ENCODE measurements at regions not wholly inside any gene's neighbourhood (a gene's known extent, or its start where the extent isn't known, plus 50 kb on each side); places are given as distances from the start of the nearest gene placed in this dataset.

DNA sequence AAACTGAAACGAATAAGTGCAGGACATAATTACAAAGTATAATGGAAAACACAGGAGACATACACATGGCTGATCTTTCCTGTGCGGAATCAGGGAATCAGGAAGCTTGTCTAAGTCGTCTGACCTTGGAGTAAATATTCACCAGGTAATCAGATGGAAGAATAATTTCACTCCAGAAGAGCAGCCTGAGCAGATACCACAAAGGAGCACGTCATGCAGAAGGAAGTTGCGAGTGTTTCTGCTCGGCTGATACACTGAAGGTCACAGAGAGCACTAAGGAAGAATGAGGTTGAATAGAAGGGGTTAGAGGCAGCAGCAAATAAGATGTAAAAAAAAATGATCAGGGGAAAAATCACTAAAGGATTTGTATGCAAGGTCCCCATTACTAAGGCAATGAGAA is 122.3 kb upstream of the GPC6 start:
- H3K4me3 ChIP-seq (ENCODE audit: low read depth, low read length): no peak overlapping the region
- no peak for DNase-seq (ENCODE audit: low read depth)

DNA sequence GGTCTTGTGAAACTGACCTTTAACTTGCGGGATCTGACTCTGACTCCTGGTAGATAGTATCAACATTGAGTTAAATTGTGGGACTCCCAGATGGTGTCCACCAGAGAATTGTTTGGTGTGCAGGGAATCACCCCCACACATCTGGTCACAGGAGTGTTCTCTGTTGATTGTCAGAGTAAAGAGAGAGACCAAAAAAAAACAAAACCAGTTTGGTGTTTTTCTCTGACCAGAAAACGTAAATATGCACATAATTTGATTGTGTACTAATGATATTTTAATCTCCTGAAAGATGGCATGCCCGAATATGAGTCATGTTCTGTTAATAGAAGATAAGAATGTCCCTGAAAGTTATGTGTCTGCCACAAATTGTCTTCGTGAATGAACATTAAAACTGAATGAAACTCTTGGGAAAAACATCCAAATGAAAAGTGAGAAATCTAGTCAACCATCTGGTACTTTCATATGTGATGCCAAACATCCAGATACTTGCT is 118.5 kb upstream of the GPC6 start:
- no peak overlapping the region for H3K4me3 ChIP-seq (ENCODE audit: low read depth, low read length)
- no peak for DNase-seq (ENCODE audit: low read depth)

GRCh38 chr13:93116809-93117208 is 109.8 kb upstream of the GPC6 start:
- DNase-seq (ENCODE audit: low read depth): no peak
- H3K4me3 ChIP-seq (ENCODE audit: low read depth, low read length): no peak overlapping the region

DNA sequence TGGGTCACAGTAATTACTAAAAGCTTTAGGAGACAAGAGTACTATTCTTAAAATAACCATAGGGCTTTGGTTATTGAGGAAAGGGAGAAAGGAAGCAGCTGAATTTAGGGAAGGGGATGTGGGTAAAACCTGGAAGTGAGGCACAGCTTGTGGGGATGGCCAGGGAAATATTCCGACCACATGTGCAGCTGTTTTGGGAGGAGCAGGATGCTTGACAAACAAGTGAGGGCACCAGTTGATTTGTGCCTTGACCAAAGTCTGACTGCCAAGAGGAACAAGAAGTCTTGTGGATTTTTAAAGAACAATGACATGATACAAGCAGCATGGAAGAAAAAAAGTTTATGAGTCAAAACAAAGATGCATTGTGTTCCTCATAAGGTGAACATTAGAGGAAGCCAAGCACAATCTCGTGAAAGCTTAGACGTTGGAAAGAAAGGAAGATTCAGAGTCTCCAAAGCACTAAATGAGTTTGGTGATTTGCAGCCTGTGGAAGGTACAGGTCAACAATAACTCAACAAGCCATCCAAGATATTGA is 108.5 kb upstream of the GPC6 start:
- no peak overlapping the region for H3K4me3 ChIP-seq (ENCODE audit: low read depth, low read length)
- peak; percentile 23 for DNase-seq (ENCODE audit: low read depth)

DNA sequence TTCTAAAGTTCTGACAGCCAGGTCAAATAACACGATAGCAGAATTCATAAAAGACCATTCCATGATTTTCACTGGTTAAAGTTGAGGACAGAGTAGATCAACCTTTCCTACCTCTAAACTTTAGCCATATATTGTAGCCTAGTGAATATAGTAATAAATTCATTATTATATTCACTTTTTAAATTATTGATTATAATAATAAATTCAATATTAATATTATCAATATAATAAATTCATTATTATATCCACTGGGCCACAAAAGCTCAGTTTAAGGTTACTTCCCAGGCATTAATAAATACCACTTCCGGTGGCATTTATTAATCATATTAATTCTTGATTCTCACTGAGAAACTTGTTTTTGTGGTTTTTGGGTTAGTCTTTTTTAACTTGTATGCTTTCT is 85.7 kb upstream of the GPC6 start:
- no peak overlapping the region for H3K4me3 ChIP-seq (ENCODE audit: low read depth, low read length)
- no peak for DNase-seq (ENCODE audit: low read depth)

GRCh38 chr13:93144031-93144430 is 82.6 kb upstream of the GPC6 start:
- no peak for DNase-seq (ENCODE audit: low read depth)
- no peak overlapping the region for H3K4me3 ChIP-seq (ENCODE audit: low read depth, low read length)

- H3K4me3 ChIP-seq (ENCODE audit: low read depth, low read length): no peak overlapping the region
- DNase-seq (ENCODE audit: low read depth): no peak
Observed at GRCh38 chr13:93145199-93145598, 81.4 kb upstream of the GPC6 start.

DNA sequence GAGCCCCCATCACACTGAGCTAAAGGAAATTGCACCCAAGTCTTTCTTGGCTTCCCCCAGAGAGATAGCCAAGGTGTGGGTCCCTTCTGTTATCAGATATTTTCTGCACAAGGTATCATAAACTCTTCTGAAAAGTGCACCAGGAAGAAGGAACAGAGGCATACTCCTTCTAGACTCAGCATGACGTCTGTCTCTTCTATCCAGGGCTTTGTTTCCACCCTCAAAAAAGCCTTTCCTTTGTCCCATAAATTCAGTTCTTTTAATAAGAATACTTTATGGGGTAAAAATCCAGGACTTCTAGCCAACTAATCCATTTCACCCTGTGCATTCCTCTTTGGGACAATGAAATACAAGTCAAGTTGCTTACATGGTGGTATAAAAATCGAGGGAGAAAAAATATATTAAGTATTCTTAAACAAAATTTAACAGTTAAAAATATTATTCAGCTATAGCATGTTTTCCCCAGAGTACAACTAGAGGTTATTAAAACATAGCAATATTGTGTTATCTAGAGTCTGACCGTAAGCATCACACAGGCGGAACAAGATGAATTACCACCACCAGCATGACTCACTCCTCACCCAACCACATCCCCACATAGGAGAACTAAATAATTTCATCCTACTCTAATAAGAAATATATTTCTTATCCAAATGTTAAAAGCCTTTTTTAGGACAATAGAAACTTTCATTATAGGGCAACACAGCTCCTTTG is 79.9 kb upstream of the GPC6 start:
- H3K4me3 ChIP-seq (ENCODE audit: low read depth, low read length): no peak overlapping the region
- DNase-seq (ENCODE audit: low read depth): peak; percentile 66

DNA sequence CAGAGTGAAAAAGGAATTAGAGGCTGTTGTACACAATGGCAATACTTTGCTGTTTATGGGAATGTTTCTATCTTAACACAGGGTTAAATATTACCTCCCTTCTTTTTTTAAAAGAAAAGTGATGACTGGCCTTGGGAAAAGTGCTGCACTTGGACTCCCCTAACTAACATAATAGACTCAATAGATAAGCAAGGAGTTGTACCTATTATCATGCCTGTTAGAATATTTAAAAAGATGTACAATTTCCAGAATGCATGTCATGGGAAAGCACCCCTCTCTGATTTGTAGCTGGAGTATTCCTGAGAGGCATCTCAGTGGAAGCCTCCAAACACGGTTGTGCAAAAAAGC is 79.3 kb upstream of the GPC6 start:
- no peak overlapping the region for H3K4me3 ChIP-seq (ENCODE audit: low read depth, low read length)
- DNase-seq (ENCODE audit: low read depth): no peak

DNA sequence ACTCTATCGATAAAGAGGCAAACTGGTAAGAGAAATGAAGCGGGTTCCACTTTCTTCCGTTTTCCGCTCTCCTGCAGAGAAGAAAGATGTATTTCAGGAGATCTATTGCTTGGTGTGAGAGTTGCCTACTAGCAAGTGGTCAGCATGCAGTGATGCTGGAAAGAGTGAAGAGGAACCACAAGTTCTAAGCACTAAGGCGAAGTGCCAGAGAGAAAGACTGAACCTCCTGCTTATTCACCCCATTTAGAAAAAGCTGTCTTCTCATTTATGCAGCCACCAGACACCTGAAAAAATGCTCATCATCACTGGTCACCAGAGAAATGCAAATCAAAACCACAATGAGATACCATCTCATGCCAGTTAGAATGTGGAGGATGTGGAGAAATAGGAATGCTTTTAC is 78.7 kb upstream of the GPC6 start:
- no peak overlapping the region for H3K4me3 ChIP-seq (ENCODE audit: low read depth, low read length)
- no peak for DNase-seq (ENCODE audit: low read depth)

GRCh38 chr13:93151277-93151676 is 75.3 kb upstream of the GPC6 start:
- DNase-seq (ENCODE audit: low read depth): peak; percentile 87
- H3K4me3 ChIP-seq (ENCODE audit: low read depth, low read length): no peak overlapping the region

DNA sequence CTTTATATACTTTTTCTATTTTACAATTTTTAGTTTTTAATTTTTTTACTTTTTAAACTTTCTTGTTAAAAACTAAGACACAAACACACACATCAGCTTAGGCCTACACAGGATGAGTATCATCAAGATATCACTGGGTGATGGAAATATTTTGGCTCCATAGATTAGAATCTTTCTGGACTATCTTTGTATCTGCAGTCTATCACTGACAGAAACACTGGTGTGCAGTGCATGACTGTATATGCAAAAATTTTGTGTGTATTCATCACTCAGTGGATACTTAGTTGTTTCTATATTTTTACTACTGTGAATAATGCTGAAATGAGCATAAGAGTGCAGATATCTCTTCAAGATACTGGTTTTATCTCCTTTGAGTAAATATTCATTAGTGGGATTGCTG is 68.0 kb upstream of the GPC6 start:
- no peak for DNase-seq (ENCODE audit: low read depth)
- no peak overlapping the region for H3K4me3 ChIP-seq (ENCODE audit: low read depth, low read length)

DNA sequence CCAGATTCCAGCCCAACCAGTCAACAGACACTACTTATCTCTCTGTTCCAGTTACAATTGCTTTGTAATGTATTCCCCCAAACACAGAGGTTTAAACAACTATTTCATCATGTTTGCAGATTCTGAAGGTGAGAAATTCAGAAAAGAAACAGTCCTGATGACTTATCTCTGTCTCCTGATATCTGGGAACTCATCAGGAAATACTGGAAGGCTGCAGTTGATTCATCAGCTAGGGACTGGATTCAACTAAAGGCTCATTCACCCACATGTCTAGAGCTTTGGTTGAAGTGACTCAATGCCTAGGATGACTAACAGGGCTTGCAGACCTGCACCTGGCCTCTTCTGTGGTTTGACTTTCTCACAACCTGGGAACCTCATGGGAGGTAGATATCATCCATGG is 56.6 kb upstream of the GPC6 start:
- peak; percentile 96 for DNase-seq (ENCODE audit: low read depth)
- H3K4me3 ChIP-seq (ENCODE audit: low read depth, low read length): no peak overlapping the region

DNA sequence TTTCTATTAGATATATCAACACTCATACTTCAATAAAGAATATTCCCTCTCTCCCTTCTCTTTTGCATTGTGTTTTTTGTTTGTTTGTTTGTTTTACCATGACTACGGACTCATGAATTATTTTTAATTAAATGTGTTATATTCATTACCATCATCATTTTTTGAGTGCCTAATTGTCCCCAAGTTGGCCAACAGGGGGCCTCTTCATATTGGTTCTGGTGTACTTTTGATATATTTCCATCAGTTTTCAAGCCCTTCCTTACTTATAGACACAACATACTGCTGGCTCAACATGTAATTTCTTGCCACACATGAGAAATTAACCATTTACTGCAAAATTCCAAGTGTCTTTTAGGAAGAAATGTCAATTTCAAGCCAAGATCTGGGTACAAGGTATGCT is 54.5 kb upstream of the GPC6 start:
- no peak overlapping the region for H3K4me3 ChIP-seq (ENCODE audit: low read depth, low read length)
- DNase-seq (ENCODE audit: low read depth): no peak

GRCh38 chr13:93173654-93174053 is 53.0 kb upstream of the GPC6 start:
- H3K4me3 ChIP-seq (ENCODE audit: low read depth, low read length): no peak overlapping the region
- no peak for DNase-seq (ENCODE audit: low read depth)

- no peak overlapping the region for H3K4me3 ChIP-seq (ENCODE audit: low read depth, low read length)
- no peak for DNase-seq (ENCODE audit: low read depth)
Observed at GRCh38 chr13:93174260-93174659, 52.3 kb upstream of the GPC6 start.

Measured in skeletal muscle cell (primary cell).